ENCODE measurements at regions not wholly inside any gene's neighbourhood (a gene's known extent, or its start where the extent isn't known, plus 50 kb on each side); places are given as distances from the start of the nearest gene placed in this dataset.

DNA sequence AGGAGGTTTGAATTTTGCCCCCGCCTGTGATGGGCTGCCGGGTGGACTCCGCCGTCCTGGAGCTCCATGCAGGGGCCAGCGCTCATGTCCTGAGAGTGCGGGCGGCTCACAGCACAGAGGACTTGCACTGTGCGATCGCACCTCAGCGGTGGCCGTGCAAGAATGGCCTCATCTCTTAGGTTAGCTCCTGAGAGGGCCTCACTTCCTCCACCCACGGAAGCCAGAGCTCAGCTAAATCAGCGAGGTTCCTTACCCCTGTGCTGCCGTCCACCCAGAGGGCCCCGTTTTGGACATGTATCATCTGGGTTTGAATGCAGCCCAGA lies 72.0 kb upstream of the PCSK6 start:
- TF ChIP-seq, protein P1, sequence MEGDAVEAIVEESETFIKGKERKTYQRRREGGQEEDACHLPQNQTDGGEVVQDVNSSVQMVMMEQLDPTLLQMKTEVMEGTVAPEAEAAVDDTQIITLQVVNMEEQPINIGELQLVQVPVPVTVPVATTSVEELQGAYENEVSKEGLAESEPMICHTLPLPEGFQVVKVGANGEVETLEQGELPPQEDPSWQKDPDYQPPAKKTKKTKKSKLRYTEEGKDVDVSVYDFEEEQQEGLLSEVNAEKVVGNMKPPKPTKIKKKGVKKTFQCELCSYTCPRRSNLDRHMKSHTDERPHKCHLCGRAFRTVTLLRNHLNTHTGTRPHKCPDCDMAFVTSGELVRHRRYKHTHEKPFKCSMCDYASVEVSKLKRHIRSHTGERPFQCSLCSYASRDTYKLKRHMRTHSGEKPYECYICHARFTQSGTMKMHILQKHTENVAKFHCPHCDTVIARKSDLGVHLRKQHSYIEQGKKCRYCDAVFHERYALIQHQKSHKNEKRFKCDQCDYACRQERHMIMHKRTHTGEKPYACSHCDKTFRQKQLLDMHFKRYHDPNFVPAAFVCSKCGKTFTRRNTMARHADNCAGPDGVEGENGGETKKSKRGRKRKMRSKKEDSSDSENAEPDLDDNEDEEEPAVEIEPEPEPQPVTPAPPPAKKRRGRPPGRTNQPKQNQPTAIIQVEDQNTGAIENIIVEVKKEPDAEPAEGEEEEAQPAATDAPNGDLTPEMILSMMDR (IDR thresholded peaks at IDR 0.05), result no peak
- TF ChIP-seq NR1H2 (CRISPR knock-in tag; IDR thresholded peaks at IDR 0.05), result no peak
- TF ChIP-seq ZNF281 (CRISPR knock-in tag; IDR thresholded peaks at IDR 0.05), result no peak
- no peak for TF ChIP-seq ETV6 (CRISPR knock-in tag; IDR thresholded peaks at IDR 0.05)
- TF ChIP-seq ATF3 (CRISPR knock-in tag; conservative IDR thresholded peaks at IDR 0.05), result no peak
- TF ChIP-seq, protein P2, sequence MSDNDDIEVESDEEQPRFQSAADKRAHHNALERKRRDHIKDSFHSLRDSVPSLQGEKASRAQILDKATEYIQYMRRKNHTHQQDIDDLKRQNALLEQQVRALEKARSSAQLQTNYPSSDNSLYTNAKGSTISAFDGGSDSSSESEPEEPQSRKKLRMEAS (CRISPR knock-in tag; IDR thresholded peaks at IDR 0.05), result no peak
- TF ChIP-seq ATF1 (CRISPR knock-in tag; IDR thresholded peaks at IDR 0.05), result no peak
